ENCODE measurements at regions not wholly inside any gene's neighbourhood (a gene's known extent, or its start where the extent isn't known, plus 50 kb on each side); places are given as distances from the start of the nearest gene placed in this dataset.
"Not testable (repeated sequence)": the region's sequence is repeated elsewhere in the genome, so short reads cannot be mapped to it uniquely, and the experiment has no call there.

DNA sequence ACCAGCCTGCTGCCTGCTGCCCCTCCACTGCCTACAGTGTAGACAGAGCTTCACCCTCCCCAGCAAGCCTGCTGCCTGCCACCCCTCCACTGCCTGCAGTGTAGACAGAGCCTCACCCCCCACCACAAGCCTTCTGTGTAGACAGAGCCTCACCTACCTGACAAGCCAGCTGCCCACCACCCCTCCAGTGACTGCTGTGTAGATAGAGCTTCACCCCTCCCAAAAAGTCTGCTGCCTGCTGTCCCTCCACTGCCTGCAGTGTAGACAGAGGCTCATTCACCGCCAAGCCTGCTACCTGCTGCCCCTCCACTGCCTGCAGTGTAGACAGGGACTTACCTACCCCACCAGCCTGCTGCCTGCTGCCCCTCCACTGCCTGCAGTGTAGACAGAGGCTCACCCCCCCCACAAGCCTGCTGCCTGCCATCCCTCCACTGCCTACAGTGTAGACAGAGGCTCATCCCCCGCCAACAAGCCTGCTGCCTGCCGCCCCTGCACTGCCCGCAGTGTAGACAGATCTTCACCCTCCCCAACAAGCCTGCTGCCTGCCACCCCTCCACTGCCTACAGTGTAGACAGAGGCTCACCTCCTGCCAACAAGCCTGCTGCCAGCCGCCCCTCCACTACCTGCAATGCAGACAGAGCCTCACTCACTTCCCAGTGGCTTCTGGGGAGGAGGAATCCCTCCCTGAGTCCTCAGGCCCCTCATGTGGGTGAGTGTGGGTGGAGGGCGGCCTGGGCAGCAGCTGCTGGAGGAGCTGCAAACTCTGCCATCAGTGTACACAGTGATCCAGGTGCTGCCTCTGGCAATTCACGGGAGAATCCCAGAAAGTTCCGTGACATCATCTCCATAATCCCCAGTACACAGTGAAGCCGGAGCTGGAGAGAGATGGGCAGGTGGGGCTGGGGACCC, 140.9 kb downstream of the DLL1 start:
- no peaks in the 10 kb centered on the region for H3K9me3 ChIP-seq (ENCODE audit: control insufficient read depth, low read length)
- H3K27ac ChIP-seq (ENCODE audit: low read depth, low read length, severe bottlenecking) = no peak overlapping the region
- 88 to 100% methylated on average over 4 to 6 of the region's 9 CpGs for WGBS, 2 experiments (ENCODE audit: insufficient coverage in 2 of 2)
- peaks cover 10% of the 10 kb centered on the region for H3K4me1 ChIP-seq (ENCODE audit: control insufficient read depth, insufficient read depth, low read length, poor library complexity, severe bottlenecking)
- no peak overlapping the region for H3K4me3 ChIP-seq (ENCODE audit: extremely low read depth, insufficient read depth, low read length, poor library complexity, severe bottlenecking)
- no peaks in the 10 kb centered on the region for H3K36me3 ChIP-seq (ENCODE audit: control insufficient read depth, insufficient read depth, low read length)

DNA sequence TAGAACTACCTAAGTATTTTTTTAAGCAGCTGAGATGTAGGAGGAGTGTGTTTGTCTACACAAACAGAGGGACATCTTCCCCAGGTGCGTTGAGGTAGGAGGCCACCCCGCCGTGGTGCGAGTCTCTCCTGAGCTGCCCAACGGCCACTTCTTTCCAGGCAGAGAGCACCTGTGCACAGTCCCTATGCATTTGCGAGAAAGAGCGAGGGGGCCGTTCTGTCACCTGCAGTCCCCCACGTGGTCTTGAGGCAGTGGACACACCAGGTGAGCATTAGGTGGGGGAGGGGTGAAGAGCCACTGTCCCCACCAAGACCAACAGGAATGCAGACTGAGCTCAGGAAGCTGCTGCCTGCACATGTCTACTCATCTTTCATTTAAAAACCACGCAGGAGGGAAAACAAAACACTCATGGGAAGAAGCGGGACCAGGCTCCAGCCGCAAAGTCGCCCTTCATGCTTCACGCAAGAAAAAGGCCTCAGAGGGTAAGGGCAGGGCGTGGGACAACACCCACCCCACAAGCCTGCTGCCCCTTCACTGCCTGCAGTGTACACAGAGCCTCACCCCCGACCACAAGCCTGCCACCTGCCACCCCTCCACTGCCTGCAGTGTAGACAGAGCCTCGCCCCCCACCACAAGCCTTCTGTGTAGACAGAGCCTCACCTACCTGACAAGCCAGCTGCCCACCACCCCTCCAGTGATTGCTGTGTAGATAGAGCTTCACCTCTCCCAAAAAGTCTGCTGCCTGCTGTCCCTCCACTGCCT, 142.0 kb downstream of the DLL1 start:
- Histone ChIP-seq H3K4me3 (ENCODE audit: extremely low read depth, insufficient read depth, low read length, poor library complexity, severe bottlenecking) (no peak overlapping the region), H3K9me3 (ENCODE audit: control insufficient read depth, low read length) (no peaks in the 10 kb centered on the region), H3K4me1 (ENCODE audit: control insufficient read depth, insufficient read depth, low read length, poor library complexity, severe bottlenecking) (peaks cover 10% of the 10 kb centered on the region), H3K36me3 (ENCODE audit: control insufficient read depth, insufficient read depth, low read length) (no peaks in the 10 kb centered on the region), H3K27ac (ENCODE audit: low read depth, low read length, severe bottlenecking) (no peak overlapping the region)
- WGBS, 2 experiments (ENCODE audit: insufficient coverage in 2 of 2) = 78 to 98% methylated on average over 9 to 15 of the region's 17 CpGs

DNA sequence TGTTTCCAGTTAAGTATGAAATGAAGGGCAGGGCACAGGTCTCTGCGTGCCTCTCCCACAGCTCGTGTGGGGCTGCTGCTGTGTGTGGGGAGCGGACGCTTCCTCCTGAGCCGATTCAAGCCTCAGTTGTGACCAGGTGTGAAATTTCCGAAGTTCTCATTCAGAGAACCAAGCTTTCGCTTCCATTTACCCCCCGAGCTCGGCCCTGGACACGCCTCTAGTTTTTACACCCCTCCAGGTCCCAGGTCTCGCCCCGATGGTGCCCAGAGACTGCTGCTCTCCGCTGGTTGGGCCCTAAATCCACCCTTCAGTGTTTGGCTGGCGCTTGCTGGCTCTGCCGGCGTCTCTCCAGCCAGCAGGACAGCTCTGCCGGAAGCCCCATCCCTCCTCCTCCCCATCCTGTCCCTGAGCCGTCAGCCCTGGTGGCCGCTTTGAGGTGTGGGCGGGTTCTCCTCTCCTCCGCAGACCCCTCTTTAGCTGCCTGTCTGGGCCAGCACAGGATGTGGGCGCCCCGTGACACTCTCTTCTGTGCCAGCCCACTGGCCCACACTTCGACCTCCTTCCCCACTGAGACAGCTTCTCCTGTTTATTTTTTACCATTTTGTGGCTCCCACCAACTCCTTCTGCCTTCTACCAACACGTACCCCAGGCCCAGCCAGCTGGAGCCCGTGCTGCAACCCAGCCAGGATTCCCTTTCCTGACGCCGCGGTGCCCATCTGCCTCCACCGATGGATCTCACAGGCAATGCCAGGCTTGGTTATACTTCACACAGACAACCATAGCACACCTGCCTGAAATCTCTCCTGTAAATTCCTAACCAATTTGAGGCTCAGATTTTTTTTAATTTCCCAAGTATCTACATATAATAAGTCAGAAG, 142.8 kb downstream of the DLL1 start:
- H3K36me3 ChIP-seq (ENCODE audit: control insufficient read depth, insufficient read depth, low read length) = no peaks in the 10 kb centered on the region
- no peaks in the 10 kb centered on the region for H3K9me3 ChIP-seq (ENCODE audit: control insufficient read depth, low read length)
- H3K4me3 ChIP-seq (ENCODE audit: extremely low read depth, insufficient read depth, low read length, poor library complexity, severe bottlenecking) = no peak overlapping the region
- H3K4me1 ChIP-seq (ENCODE audit: control insufficient read depth, insufficient read depth, low read length, poor library complexity, severe bottlenecking) = peaks cover 6% of the 10 kb centered on the region
- WGBS, 2 experiments (ENCODE audit: insufficient coverage in 2 of 2) = 60 to 67% methylated on average over 28 to 30 of the region's 30 CpGs
- H3K27ac ChIP-seq (ENCODE audit: low read depth, low read length, severe bottlenecking) = no peak overlapping the region

DNA sequence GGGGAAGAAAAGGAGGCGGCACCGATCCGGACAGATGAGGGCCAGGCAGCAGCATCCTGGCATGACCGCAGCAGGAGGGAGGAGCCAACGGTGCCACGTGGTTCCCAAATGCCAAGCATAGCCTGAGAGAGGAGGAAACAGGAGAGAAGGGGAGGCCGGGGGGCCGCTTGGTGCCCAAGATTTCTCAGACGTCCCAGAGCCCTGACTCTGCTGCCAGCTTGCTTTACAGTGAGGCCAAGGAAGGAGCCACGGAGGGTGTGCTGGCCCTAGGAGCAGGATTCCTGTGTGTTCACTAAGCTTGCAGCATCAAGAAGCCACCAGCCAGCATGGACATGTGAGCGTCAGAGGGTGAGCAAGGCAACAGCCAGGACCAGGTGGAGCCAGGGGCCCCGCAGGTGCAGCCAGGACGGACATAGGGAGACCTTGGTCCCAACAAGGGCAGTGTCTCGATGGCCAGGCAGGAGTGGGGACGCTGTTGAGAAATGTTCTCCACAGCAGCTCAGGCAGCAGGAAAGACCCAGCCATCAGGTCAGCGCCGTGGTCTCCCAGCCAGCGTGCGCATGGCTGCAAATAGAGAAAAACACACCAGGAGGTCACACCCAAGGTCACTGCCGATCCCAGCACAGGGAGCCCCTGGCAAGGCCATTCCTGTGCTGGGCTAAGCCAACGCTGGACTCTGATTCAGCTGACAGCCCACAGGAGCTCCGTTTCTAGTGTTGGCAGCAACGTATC, 143.7 kb downstream of the DLL1 start:
- H3K4me1 ChIP-seq (ENCODE audit: control insufficient read depth, insufficient read depth, low read length, poor library complexity, severe bottlenecking) = peaks cover 3% of the 10 kb centered on the region
- no peaks in the 10 kb centered on the region for H3K9me3 ChIP-seq (ENCODE audit: control insufficient read depth, low read length)

DNA sequence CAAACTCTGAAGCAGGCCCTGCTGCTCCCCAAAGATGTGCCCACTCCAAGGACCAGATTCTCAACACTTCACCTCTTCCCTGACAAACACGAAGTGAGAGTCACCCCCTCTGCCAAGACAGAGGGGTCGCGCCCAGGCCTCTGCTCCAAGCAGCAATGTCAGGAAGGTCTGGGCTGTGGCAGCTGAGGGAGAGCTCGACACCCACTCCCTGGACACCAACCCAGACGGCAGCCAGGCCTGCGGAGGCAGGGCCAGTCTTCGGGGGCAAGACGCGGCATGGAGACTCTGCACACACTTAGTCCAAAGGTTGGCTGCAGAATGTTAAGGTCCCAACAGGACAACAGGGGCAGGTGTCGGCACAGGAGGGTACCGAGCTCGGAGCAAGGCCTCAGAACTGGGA, 144.2 kb downstream of the DLL1 start:
- no peak overlapping the region for H3K27ac ChIP-seq (ENCODE audit: low read depth, low read length, severe bottlenecking)
- H3K4me1 ChIP-seq (ENCODE audit: control insufficient read depth, insufficient read depth, low read length, poor library complexity, severe bottlenecking) = peaks cover 3% of the 10 kb centered on the region
- H3K4me3 ChIP-seq (ENCODE audit: extremely low read depth, insufficient read depth, low read length, poor library complexity, severe bottlenecking) = no peak overlapping the region
- H3K9me3 ChIP-seq (ENCODE audit: control insufficient read depth, low read length) = no peaks in the 10 kb centered on the region
- no peaks in the 10 kb centered on the region for H3K36me3 ChIP-seq (ENCODE audit: control insufficient read depth, insufficient read depth, low read length)
- WGBS, 2 experiments (ENCODE audit: insufficient coverage in 2 of 2) = 80% methylated on average over 8 to 10 of the region's 12 CpGs

More for the DNA sequence above, 143.7 kb downstream of the DLL1 start:
- 83 to 90% methylated on average over 23 of the region's 23 CpGs for WGBS, 2 experiments (ENCODE audit: insufficient coverage in 2 of 2)
- Histone ChIP-seq H3K4me3 (ENCODE audit: extremely low read depth, insufficient read depth, low read length, poor library complexity, severe bottlenecking) (no peak overlapping the region), H3K27ac (ENCODE audit: low read depth, low read length, severe bottlenecking) (no peak overlapping the region), H3K36me3 (ENCODE audit: control insufficient read depth, insufficient read depth, low read length) (no peaks in the 10 kb centered on the region)

DNA sequence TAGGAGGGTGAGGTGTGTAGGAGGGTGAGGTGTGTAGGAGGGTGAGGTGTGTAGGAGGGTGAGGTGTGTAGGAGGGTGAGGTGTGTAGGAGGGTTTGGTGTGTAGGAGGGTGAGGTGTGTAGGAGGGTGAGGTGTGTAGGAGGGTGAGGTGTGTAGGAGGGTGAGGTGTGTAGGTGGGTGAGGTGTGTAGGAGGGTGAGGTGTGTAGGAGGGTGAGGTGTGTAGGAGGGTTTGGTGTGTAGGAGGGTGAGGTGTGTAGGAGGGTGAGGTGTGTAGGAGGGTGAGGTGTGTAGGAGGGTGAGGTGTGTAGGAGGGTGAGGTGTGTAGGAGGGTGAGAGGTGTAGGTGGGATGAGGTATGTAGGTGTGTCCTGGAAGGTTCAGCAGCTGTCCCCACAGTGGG, 144.7 kb downstream of the DLL1 start:
- not testable (repeated sequence) for H3K27ac ChIP-seq (ENCODE audit: low read depth, low read length, severe bottlenecking); H3K9me3 ChIP-seq (ENCODE audit: control insufficient read depth, low read length); H3K4me3 ChIP-seq (ENCODE audit: extremely low read depth, insufficient read depth, low read length, poor library complexity, severe bottlenecking); H3K36me3 ChIP-seq (ENCODE audit: control insufficient read depth, insufficient read depth, low read length); H3K4me1 ChIP-seq (ENCODE audit: control insufficient read depth, insufficient read depth, low read length, poor library complexity, severe bottlenecking)

DNA sequence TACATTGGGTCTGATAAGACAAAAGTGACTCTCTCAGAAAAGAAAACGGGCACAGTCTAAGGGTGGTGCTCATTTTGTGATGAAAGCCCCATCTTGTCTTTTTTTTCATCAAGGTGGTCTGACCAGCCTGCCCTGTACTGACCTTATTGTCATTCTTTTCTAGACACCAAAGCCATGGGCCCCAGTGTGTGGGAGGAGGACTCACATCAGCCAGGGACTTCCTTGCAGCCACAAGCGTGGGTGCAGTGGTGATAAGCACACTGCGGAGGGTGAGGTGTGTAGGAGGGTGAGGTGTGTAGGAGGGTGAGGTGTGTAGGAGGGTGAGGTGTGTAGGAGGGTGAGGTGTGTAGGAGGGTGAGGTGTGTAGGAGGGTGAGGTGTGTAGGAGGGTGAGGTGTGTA, 145.2 kb downstream of the DLL1 start:
- not testable (repeated sequence) for H3K36me3 ChIP-seq (ENCODE audit: control insufficient read depth, insufficient read depth, low read length); H3K27ac ChIP-seq (ENCODE audit: low read depth, low read length, severe bottlenecking); H3K4me3 ChIP-seq (ENCODE audit: extremely low read depth, insufficient read depth, low read length, poor library complexity, severe bottlenecking); H3K4me1 ChIP-seq (ENCODE audit: control insufficient read depth, insufficient read depth, low read length, poor library complexity, severe bottlenecking); H3K9me3 ChIP-seq (ENCODE audit: control insufficient read depth, low read length)
- 75 to 96% methylated on average over 1 to 3 of the region's 3 CpGs for WGBS, 2 experiments (ENCODE audit: insufficient coverage in 2 of 2)

DNA sequence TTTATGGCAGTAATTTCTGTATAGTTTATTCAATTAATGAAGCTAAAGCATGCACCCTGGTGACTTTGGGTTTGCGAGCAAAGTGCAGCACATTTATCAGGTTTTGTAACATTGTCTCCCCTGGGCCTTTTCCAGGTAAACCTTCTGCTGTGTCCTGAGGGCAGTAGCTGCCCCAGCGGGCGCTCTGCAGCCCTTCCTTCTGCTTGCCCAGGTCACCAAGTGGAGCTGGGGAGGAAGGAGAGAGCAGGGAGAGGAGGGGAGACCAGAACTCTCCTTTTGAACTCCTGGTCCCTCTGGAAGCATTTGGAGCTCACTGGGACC, 145.6 kb downstream of the DLL1 start:
- 90 to 93% methylated on average over 2 to 3 of the region's 3 CpGs for WGBS, 2 experiments (ENCODE audit: insufficient coverage in 2 of 2)
- no peaks in the 10 kb centered on the region for H3K9me3 ChIP-seq (ENCODE audit: control insufficient read depth, low read length)
- peaks cover 3% of the 10 kb centered on the region for H3K4me1 ChIP-seq (ENCODE audit: control insufficient read depth, insufficient read depth, low read length, poor library complexity, severe bottlenecking)
- H3K36me3 ChIP-seq (ENCODE audit: control insufficient read depth, insufficient read depth, low read length) = no peaks in the 10 kb centered on the region
- no peak overlapping the region for H3K27ac ChIP-seq (ENCODE audit: low read depth, low read length, severe bottlenecking)
- no peak overlapping the region for H3K4me3 ChIP-seq (ENCODE audit: extremely low read depth, insufficient read depth, low read length, poor library complexity, severe bottlenecking)

DNA sequence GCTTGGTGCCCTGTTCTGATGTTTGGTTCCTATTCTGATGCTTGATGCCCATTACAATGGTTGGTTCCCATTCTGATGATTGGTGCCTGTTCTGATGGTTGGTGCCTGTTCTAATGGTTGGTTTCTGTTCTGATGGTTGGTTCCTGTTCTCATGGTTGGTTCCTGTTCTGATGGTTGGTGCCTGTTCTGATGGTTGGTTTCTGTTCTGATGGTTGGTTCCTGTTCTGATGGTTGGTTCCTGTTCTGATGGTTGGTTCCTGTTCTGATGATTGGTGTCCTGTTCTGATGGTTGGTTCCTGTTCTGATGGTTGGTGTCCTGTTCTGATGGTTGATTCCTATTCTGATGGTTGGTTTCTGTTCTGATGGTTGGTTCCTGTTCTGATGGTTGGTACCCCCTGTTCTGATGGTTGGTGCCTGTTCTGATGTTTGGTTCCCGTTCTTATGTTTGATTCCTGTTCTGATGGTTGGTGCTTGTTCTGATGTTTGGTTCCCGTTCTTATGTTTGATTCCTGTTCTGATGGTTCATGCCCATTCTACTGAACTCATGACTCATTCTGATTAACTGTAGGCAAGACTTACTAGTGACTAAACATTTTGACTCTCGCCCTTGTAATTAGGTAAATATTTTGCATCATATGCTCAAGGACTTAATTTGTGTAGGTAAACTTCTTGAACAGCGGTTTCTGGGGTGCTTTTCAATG, 146.2 kb downstream of the DLL1 start:
- 50 to 57% methylated on average over 2 to 3 of the region's 4 CpGs for WGBS, 2 experiments (ENCODE audit: insufficient coverage in 2 of 2)
- Histone ChIP-seq H3K9me3 (ENCODE audit: control insufficient read depth, low read length) (no peaks in the 10 kb centered on the region), H3K36me3 (ENCODE audit: control insufficient read depth, insufficient read depth, low read length) (no peaks in the 10 kb centered on the region), H3K4me1 (ENCODE audit: control insufficient read depth, insufficient read depth, low read length, poor library complexity, severe bottlenecking) (peaks cover 3% of the 10 kb centered on the region), H3K4me3 (ENCODE audit: extremely low read depth, insufficient read depth, low read length, poor library complexity, severe bottlenecking) (no peak overlapping the region), H3K27ac (ENCODE audit: low read depth, low read length, severe bottlenecking) (no peak overlapping the region)

Measured in mesodermal cell (in vitro differentiated cells).